Breast epithelium (tissue), 4 donors: ENCODE measurements at regions not wholly inside any gene's neighbourhood (a gene's known extent, or its start where the extent isn't known, plus 50 kb on each side); places are given as distances from the start of the nearest gene placed in this dataset.

Experiments
- DNase-seq, 2 donors: peaks; one replicate each; pipeline ENCODE4 v3.0.0-alpha.2; 2019; ENCODE audit warnings: low spot score in 2 of 2
- H3K27ac ChIP-seq, 2 donors: fragments of 200-600 bp; sonication (generic) in 1 of 2; one replicate each; pipeline ENCODE4 v1.5.1; 2016 to 2019; ENCODE audit warnings: mild to moderate bottlenecking in 1 of 2
- H3K27me3 ChIP-seq, 2 donors: fragments of 200-600 bp; sonication (generic) in 1 of 2; one replicate each; pipeline versions ENCODE4 v1.5.1 to v1.6.0; 2017 to 2019; ENCODE audit warnings: control low read depth in 1 of 2, mild to moderate bottlenecking in 1 of 2
- H3K36me3 ChIP-seq: fragments of 200-600 bp; one replicate; pipeline ENCODE4 v1.5.1; 2019
- H3K4me1 ChIP-seq, 2 donors: fragments of 200-600 bp; sonication (generic); one replicate each; pipeline ENCODE4 v1.5.1; 2016 to 2019; ENCODE audit warnings: control low read depth in 1 of 2
- H3K4me3 ChIP-seq, 3 donors: fragments of 200-600 bp; sonication (generic); 1 replicate in 2 of 3; 2 replicates in 1 of 3; pipeline ENCODE4 v1.5.1; 2016 to 2019; ENCODE audit warnings: mild to moderate bottlenecking in 3 of 3, moderate library complexity in 2 of 3
- H3K9me3 ChIP-seq, 2 donors: fragments of 200-600 bp; sonication (generic) in 1 of 2; one replicate each; pipeline ENCODE4 v1.5.1; 2016 to 2019; ENCODE audit warnings: control low read depth in 1 of 2
- POLR2A ChIP-seq: fragments of 450-650 bp; IDR thresholded peaks from one replicate; pipeline ENCODE4 v1.6.1; 2016; ENCODE audit warnings: antibody characterized with exemption, mild to moderate bottlenecking, moderate library complexity
- POLR2AphosphoS5 ChIP-seq, 3 donors: sonication (generic); formaldehyde crosslinking; IDR thresholded peaks; one replicate each; pipeline ENCODE4 v1.6.1; 2017; ENCODE audit warnings: antibody characterized with exemption in 3 of 3
- intact Hi-C: fragments of 100-400 bp; cut with DNase I; formaldehyde crosslinking; loops from one replicate; pipeline ENCODE4 v1.15.1; 2023; ENCODE audit warnings: low total_unique reads
- TF ChIP-seq, protein P1 (sequence below), 3 donors: fragments of 450-650 bp; IDR thresholded peaks; one replicate each; pipeline ENCODE4 v1.5.1; 2016 to 2017; ENCODE audit warnings: antibody characterized with exemption in 3 of 3, mild to moderate bottlenecking in 3 of 3, moderate library complexity in 3 of 3

- Histone ChIP-seq H3K36me3 (no peaks in the 10 kb centered on the region), H3K27me3 (no peaks in the 10 kb centered on the region), H3K27ac (no peak overlapping the region), H3K4me1 (no peaks in the 10 kb centered on the region), H3K9me3 (no peaks in the 10 kb centered on the region), H3K4me3 (no peak overlapping the region)
- intact Hi-C loops, result no loop called here
- DNase-seq, result no peak
- TF ChIP-seq POLR2AphosphoS5 (IDR thresholded peaks at IDR 0.05) (no peak), POLR2A (no peak)
- TF ChIP-seq, protein P1, sequence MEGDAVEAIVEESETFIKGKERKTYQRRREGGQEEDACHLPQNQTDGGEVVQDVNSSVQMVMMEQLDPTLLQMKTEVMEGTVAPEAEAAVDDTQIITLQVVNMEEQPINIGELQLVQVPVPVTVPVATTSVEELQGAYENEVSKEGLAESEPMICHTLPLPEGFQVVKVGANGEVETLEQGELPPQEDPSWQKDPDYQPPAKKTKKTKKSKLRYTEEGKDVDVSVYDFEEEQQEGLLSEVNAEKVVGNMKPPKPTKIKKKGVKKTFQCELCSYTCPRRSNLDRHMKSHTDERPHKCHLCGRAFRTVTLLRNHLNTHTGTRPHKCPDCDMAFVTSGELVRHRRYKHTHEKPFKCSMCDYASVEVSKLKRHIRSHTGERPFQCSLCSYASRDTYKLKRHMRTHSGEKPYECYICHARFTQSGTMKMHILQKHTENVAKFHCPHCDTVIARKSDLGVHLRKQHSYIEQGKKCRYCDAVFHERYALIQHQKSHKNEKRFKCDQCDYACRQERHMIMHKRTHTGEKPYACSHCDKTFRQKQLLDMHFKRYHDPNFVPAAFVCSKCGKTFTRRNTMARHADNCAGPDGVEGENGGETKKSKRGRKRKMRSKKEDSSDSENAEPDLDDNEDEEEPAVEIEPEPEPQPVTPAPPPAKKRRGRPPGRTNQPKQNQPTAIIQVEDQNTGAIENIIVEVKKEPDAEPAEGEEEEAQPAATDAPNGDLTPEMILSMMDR (IDR thresholded peaks at IDR 0.05), result no peak
Measured at GRCh38 chr10:118805146-118805545, 50.4 kb upstream of the CACUL1 start.

GRCh38 chr10:118807512-118808305 is 52.9 kb upstream of the CACUL1 start:
- no peak for DNase-seq
- intact Hi-C loops, result no loop called here

GRCh38 chr10:118808601-118809356 is 54.0 kb upstream of the CACUL1 start:
- Histone ChIP-seq H3K36me3 (no peaks in the 10 kb centered on the region), H3K27ac (no peak overlapping the region), H3K4me1 (no peaks in the 10 kb centered on the region), H3K27me3 (no peaks in the 10 kb centered on the region), H3K9me3 (no peaks in the 10 kb centered on the region), H3K4me3 (no peak overlapping the region)
- DNase-seq, result no peak
- intact Hi-C loops, result no loop called here
- no peak for TF ChIP-seq POLR2A
- TF ChIP-seq POLR2AphosphoS5 (IDR thresholded peaks at IDR 0.05), result no peak
- TF ChIP-seq, protein P1 (IDR thresholded peaks at IDR 0.05), result no peak

More at GRCh38 chr10:118807512-118808305, 52.9 kb upstream of the CACUL1 start:
- H3K27me3 ChIP-seq, result no peaks in the 10 kb centered on the region
- H3K4me1 ChIP-seq, result no peaks in the 10 kb centered on the region
- TF ChIP-seq POLR2AphosphoS5 (IDR thresholded peaks at IDR 0.05) (no peak), POLR2A (no peak)
- TF ChIP-seq, protein P1 (IDR thresholded peaks at IDR 0.05), result no peak
- H3K36me3 ChIP-seq, result no peaks in the 10 kb centered on the region
- H3K9me3 ChIP-seq, result no peaks in the 10 kb centered on the region
- no peak overlapping the region for H3K4me3 ChIP-seq
- no peak overlapping the region for H3K27ac ChIP-seq

GRCh38 chr10:118809357-118810220 is 54.8 kb upstream of the CACUL1 start:
- Histone ChIP-seq H3K27me3 (no peaks in the 10 kb centered on the region), H3K27ac (no peak overlapping the region), H3K36me3 (no peaks in the 10 kb centered on the region), H3K4me1 (no peaks in the 10 kb centered on the region), H3K4me3 (no peak overlapping the region), H3K9me3 (no peaks in the 10 kb centered on the region)
- no peak for DNase-seq
- no peak for TF ChIP-seq POLR2AphosphoS5 (IDR thresholded peaks at IDR 0.05)
- TF ChIP-seq, protein P1 (IDR thresholded peaks at IDR 0.05), result no peak
- intact Hi-C loops, result no loop called here
